ENCODE measurements at regions not wholly inside any gene's neighbourhood (a gene's known extent, or its start where the extent isn't known, plus 50 kb on each side); places are given as distances from the start of the nearest gene placed in this dataset.
"Not testable (repeated sequence)": the region's sequence is repeated elsewhere in the genome, so short reads cannot be mapped to it uniquely, and the experiment has no call there.

- DNase-seq, result no peak
Observed at GRCh38 chr6:16822975-16823717, 61.9 kb upstream of the ATXN1 start.

DNA sequence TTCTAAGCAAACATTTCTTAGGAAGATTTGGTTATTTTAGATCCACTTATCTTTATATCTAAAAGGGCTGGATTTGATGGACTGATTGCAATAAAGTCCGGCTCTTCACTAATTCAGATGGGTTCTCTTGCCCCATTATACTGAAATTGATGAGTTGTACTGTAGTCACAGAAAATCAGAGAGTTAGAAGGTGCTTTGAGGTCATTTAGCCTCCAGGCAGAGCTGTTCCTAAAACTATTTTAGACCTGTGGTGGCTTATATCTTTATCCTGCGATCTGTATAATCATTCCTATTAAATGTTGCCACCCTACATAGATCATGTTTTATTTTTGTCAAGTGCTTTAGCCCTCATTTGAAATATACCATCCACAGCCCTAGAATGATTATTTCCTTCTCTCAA is 61.3 kb upstream of the ATXN1 start:
- DNase-seq, result no peak

DNA sequence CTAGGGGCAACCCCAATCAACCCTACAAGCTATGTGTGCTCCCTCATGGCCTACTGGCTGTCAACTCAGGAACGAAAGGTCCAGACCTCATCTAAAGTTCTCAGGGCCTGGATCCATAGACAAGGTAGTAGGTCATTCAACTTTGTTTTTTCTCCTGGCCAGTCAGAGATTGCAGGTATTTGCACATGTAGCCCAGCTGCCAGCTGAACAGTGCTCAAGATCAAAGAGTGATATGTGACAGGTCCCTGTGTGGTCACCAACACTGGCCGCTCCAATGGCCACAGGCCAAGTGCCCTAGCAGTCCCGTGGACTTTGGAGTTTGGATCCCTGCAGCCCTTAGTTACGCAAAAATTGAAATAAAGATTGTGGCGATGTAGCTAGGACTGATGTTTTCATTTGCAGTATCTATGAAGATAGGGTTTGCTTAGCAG is 60.6 kb upstream of the ATXN1 start:
- DNase-seq, result no peak

- not testable (repeated sequence) for DNase-seq
Observed at GRCh38 chr6:16820262-16820661, 59.0 kb upstream of the ATXN1 start.

GRCh38 chr6:16819752-16820151 is 58.5 kb upstream of the ATXN1 start:
- no peak for DNase-seq

DNA sequence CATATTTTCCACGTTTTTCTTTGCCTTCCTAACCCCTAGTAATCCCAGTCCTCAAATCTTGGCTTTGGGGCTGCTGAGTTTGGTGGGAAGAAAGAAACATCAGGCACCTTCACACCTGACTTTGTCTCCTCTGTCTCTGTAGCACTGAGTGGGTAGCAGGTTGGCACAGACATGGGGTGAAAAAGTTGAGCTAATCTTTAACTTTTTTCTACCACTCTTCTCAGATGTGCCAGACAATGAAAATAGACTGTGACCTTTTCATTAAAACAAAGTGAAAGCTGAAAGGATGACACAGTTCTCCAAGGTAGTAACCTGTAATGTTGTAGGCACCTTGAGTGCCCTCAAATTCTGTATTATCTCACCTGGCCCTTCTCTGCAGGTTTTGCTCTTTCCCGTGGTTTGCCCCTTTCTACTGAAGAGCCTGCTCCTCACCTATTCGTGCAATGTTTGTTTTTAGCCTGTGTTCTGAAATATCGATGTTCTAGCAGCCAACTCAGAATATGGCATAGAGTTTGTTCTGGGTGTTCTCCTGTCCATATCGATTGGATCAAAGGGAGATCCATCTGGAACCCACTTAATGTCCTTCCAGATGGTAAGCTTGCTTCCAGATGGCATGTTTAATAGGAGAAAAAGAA is 57.8 kb upstream of the ATXN1 start:
- no peak for DNase-seq

DNA sequence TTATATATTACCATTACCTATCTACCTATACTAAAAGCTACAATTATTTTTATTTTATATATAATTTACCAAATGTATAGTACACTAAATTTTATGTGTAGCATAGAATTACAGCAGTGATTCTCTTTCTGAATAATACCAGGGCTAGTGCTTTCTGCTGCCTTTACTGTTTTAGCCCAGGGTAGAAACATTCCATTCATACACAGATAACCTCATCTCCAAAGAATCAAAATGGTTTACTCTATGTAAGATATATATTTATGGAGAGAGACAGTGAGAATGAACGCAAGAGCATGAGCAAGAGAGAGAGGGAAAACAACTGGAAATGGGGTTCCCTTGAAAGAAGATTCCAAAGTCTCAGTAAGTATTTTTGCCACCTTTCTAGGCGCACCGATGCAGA is 56.3 kb upstream of the ATXN1 start:
- no peak for DNase-seq

DNA sequence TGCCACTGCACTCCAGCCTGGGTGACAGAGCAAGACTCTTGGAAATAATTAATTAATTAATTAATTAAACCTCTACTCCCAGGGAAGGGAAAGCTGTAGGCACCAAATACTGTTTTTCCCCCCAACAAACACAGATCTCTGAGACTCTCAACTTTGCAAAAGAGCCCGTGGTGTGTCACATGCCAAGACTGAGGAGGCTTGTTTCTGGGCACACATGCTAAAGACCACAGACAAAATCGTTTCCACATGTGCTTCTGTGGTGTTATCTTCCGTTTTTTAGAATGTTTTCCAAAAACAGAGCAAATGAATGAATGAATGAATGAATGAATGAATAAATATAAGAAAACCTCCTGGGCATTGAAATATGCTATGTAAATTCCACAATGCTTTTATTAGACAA is 55.6 kb upstream of the ATXN1 start:
- DNase-seq, result no peak

DNA sequence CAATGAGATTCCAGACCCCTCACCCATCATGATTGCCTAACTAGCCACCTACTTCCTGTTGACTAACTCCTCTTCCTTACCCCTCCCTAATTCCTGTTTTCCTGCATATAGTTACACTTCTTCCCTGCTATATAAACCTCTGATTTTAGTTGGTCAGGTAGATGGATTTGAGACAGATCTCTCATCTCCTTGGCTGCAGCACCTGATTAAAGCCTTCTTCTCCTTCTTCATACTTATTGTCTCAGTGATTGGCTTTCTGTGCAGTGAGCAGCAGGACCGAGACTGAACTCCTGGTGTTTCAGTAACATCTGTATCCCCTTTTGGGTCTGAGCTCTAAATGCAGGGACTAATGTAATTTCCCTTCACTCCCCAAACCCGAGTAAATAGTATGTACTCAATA is 51.7 kb upstream of the ATXN1 start:
- no peak for DNase-seq

DNA sequence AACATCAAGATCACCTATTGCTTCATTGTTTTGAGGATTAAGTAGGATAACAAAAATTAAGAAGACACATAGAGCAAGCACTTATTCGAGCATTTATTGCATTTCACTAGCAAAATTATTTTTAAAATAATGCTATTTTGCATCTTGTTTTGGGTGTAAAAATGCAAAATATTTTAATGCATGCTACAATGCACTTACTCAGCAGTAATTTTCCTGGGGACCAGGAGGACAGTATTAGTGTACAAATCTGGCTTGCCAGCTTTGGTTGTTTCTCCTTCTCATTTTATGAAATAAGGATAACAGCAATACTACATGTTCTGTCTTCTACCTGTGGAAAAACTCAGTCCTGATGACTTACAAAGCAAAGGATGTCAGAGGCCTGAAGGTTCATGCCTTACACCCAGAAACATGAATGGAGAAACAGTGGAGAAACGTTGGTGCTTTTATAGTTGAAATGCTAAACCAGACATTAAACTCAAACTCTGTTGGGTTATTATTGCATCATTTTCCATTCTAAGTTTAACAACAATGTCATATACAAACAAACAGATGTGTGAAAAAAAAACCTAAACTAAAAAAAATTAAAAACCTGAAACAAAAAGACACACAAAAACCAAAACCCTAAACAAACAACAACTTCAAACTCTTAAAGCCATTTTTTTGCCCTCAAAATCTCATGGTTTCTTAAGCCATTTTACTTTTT is 50.2 kb upstream of the ATXN1 start:
- no peak for DNase-seq

Measured in NCI-H1930 (cell line).